Keratinocyte (primary cell): ENCODE measurements at regions not wholly inside any gene's neighbourhood (a gene's known extent, or its start where the extent isn't known, plus 50 kb on each side); places are given as distances from the start of the nearest gene placed in this dataset.

Source experiments
- DNase-seq: peaks from one replicate; pipeline ENCODE4 v3.0.0-alpha.2; 2011; ENCODE audit warnings: low read depth, missing footprints, low spot score
- FAIRE-seq: peaks from 2 replicates; lab custom pipeline; 2011; peaks lifted over from hg19 to GRCh38; lab: Jason Lieb, UNC
- H2AFZ ChIP-seq: 2 replicates; pipeline ENCODE4 v1.6.0; 2012; ENCODE audit warnings: low read length, control low read depth, inconsistent platforms; ENCODE audit not compliant: control insufficient read depth
- H3K27ac ChIP-seq: 2 replicates; pipeline ENCODE4 v1.5.1; 2011; ENCODE audit warnings: low read length; ENCODE audit not compliant: control insufficient read depth, insufficient read depth
- H3K27me3 ChIP-seq: 3 replicates; pipeline ENCODE4 v1.6.0; 2011; ENCODE audit warnings: low read length; ENCODE audit not compliant: control insufficient read depth, insufficient read depth; ENCODE audit errors: extremely low read depth
- H3K36me3 ChIP-seq, 2 experiments: 2 replicates in 1 of 2; 3 replicates in 1 of 2; pipeline ENCODE4 v1.5.1; 2011; ENCODE audit warnings: low read length in 2 of 2, mild to moderate bottlenecking in 1 of 2; ENCODE audit not compliant: control insufficient read depth in 2 of 2, insufficient read depth in 2 of 2; ENCODE audit errors: extremely low read depth in 1 of 2
- H3K4me1 ChIP-seq: 3 replicates; pipeline ENCODE4 v1.5.1; 2011; ENCODE audit warnings: low read length; ENCODE audit not compliant: control insufficient read depth, insufficient read depth; ENCODE audit errors: extremely low read depth
- H3K4me2 ChIP-seq: 3 replicates; pipeline ENCODE4 v1.6.0; 2011; ENCODE audit warnings: low read depth, low read length; ENCODE audit not compliant: control insufficient read depth, insufficient read depth; ENCODE audit errors: extremely low read depth
- H3K4me3 ChIP-seq, 3 experiments: fragments of 200-600 bp in 1 of 3; sonication (generic) in 1 of 3; 2 replicates in 2 of 3; 3 replicates in 1 of 3; pipeline ENCODE4 v1.5.1; 2011 to 2016; ENCODE audit warnings: low read length in 3 of 3, mild to moderate bottlenecking in 3 of 3, control low read depth in 2 of 3, inconsistent platforms in 1 of 3, low read depth in 1 of 3, mixed read lengths in 1 of 3, mixed run types in 1 of 3, moderate library complexity in 1 of 3; ENCODE audit not compliant: control insufficient read depth in 2 of 3, insufficient read depth in 2 of 3; ENCODE audit errors: extremely low read depth in 1 of 3
- H3K79me2 ChIP-seq: 2 replicates; pipeline ENCODE4 v1.6.0; 2012; ENCODE audit warnings: low read length; ENCODE audit not compliant: control insufficient read depth, insufficient read depth
- H3K9ac ChIP-seq: 3 replicates; pipeline ENCODE4 v1.6.0; 2011; ENCODE audit warnings: low read length; ENCODE audit not compliant: control insufficient read depth, insufficient read depth; ENCODE audit errors: extremely low read depth
- H3K9me1 ChIP-seq: 3 replicates; pipeline ENCODE4 v1.6.0; 2011; ENCODE audit warnings: low read length; ENCODE audit not compliant: control insufficient read depth, insufficient read depth; ENCODE audit errors: extremely low read depth
- H3K9me3 ChIP-seq: 2 replicates; pipeline ENCODE4 v1.5.1; 2012; ENCODE audit warnings: low read depth, low read length; ENCODE audit not compliant: control insufficient read depth
- H4K20me1 ChIP-seq: 3 replicates; pipeline ENCODE4 v1.6.0; 2011; ENCODE audit warnings: low read length; ENCODE audit not compliant: control insufficient read depth, insufficient read depth; ENCODE audit errors: extremely low read depth
- EZH2 ChIP-seq: IDR thresholded peaks from one replicate; pipeline ENCODE4 v1.6.1; 2012; ENCODE audit warnings: inconsistent platforms, mild to moderate bottlenecking, low read length, moderate library complexity
- dilution Hi-C: fragments of 300-500 bp; cut with MboI; formaldehyde crosslinking; loops from one replicate; pipeline ENCODE4 v1.7.0; 2020; ENCODE audit warnings: low sequenced_read_pairs; ENCODE audit not compliant: extremely low pct_ligation_motif_present
- TF ChIP-seq, protein P1 (sequence below), 3 experiments: IDR thresholded peaks in 1 of 3; conservative IDR thresholded peaks in 1 of 3; optimal IDR thresholded peaks in 1 of 3; 2 replicates in 2 of 3; 3 replicates in 1 of 3; pipeline versions ENCODE3 to v1.5.1; 2011; ENCODE audit warnings: low read length in 3 of 3, mild to moderate bottlenecking in 3 of 3, moderate library complexity in 2 of 3, control low read depth in 1 of 3, inconsistent platforms in 1 of 3; ENCODE audit not compliant: insufficient read depth in 2 of 3; ENCODE audit errors: extremely low read depth in 1 of 3

DNA sequence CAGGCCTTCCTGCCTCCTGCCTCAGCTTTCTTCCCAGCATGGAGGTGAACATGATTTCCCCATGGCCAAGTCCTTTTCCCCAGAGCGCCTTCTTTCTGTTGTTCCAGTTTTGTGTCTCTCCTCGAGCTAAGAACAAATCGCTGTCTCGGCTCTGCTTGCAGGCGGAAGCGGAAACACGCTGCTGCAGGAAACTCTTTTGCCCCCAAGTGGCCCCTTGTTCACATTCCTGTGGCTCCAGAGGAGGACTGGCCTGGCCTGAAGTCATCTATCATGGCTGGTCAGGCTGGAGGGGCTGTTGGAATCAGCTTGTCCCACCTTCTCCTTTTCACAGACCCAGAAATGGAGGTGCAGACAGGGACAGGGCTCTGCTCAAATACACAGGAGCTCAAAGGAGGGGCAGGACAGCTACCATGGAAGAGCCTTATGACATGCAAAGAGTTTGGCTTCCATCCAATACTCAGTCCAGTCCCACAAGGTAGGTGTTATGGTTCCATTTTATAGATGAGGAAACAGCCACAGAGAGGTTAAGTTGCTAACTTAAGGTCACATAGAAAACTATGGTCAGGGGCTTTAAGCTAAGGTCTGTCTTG lies 182.2 kb upstream of the SYT13 start:
- dilution Hi-C loops: no loop called here
- H3K9ac ChIP-seq: no peak overlapping the region
- H3K79me2 ChIP-seq: no peaks in the 10 kb centered on the region
- no peak overlapping the region for H3K4me3 ChIP-seq
- no peak overlapping the region for H3K27ac ChIP-seq
- no peak overlapping the region for H2AFZ ChIP-seq
- H3K27me3 ChIP-seq: peaks cover 7% of the 10 kb centered on the region
- no peak overlapping the region for H3K4me2 ChIP-seq
- H3K9me3 ChIP-seq: no peaks in the 10 kb centered on the region
- no peaks in the 10 kb centered on the region for H3K9me1 ChIP-seq
- no peaks in the 10 kb centered on the region for H4K20me1 ChIP-seq
- TF ChIP-seq, protein P1, sequence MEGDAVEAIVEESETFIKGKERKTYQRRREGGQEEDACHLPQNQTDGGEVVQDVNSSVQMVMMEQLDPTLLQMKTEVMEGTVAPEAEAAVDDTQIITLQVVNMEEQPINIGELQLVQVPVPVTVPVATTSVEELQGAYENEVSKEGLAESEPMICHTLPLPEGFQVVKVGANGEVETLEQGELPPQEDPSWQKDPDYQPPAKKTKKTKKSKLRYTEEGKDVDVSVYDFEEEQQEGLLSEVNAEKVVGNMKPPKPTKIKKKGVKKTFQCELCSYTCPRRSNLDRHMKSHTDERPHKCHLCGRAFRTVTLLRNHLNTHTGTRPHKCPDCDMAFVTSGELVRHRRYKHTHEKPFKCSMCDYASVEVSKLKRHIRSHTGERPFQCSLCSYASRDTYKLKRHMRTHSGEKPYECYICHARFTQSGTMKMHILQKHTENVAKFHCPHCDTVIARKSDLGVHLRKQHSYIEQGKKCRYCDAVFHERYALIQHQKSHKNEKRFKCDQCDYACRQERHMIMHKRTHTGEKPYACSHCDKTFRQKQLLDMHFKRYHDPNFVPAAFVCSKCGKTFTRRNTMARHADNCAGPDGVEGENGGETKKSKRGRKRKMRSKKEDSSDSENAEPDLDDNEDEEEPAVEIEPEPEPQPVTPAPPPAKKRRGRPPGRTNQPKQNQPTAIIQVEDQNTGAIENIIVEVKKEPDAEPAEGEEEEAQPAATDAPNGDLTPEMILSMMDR (optimal IDR thresholded peaks at IDR 0.05 in 1 of 3, IDR thresholded peaks at IDR 0.05 in 1 of 3, conservative IDR thresholded peaks at IDR 0.05 in 1 of 3; ENCODE audit: extremely low read depth in 1 of 3, insufficient read depth in 2 of 3, low read length in 3 of 3): no peak
- TF ChIP-seq EZH2: no peak
- no peaks in the 10 kb centered on the region for H3K36me3 ChIP-seq
- H3K4me1 ChIP-seq: no peaks in the 10 kb centered on the region
- no peak for FAIRE-seq
- no peak for DNase-seq

DNA sequence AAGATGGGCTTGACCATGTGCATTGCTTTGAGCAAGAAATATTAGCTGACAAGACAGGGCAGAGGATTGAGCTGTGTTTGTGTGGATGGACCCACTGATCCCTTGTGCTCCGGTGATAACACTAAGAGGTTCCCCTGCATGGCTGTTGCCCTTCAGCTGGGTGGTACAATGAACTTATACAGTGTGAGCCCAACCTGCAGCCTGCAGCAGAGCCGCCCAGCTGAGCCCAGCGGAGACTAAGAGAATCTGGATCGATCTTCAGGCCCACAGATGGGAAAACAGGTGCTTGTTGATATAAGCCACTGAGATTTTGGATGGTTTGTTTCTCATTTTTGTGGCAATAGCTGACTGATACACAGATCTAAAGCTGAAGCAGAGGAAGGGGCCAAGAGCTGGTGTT lies 177.4 kb upstream of the SYT13 start:
- H3K9me1 ChIP-seq: no peaks in the 10 kb centered on the region
- no peaks in the 10 kb centered on the region for H3K27me3 ChIP-seq
- no peak overlapping the region for H2AFZ ChIP-seq
- FAIRE-seq (no peak), DNase-seq (no peak)
- no peaks in the 10 kb centered on the region for H3K9me3 ChIP-seq
- no peaks in the 10 kb centered on the region for H3K36me3 ChIP-seq
- no peak overlapping the region for H3K4me2 ChIP-seq
- no peak overlapping the region for H3K4me3 ChIP-seq
- TF ChIP-seq EZH2: no peak
- TF ChIP-seq, protein P1 (optimal IDR thresholded peaks at IDR 0.05 in 1 of 3, IDR thresholded peaks at IDR 0.05 in 1 of 3, conservative IDR thresholded peaks at IDR 0.05 in 1 of 3; ENCODE audit: extremely low read depth in 1 of 3, insufficient read depth in 2 of 3, low read length in 3 of 3): no peak
- H3K79me2 ChIP-seq: no peaks in the 10 kb centered on the region
- H3K4me1 ChIP-seq: no peaks in the 10 kb centered on the region
- H3K27ac ChIP-seq: no peak overlapping the region
- dilution Hi-C loops: no loop called here
- no peak overlapping the region for H3K9ac ChIP-seq
- no peaks in the 10 kb centered on the region for H4K20me1 ChIP-seq
